NOMO-1 treated with DMSO at 0.1 percent for 48 hours (cell line): ENCODE measurements at regions not wholly inside any gene's neighbourhood (a gene's known extent, or its start where the extent isn't known, plus 50 kb on each side); places are given as distances from the start of the nearest gene placed in this dataset.

Experiments
- DNase-seq: peaks from one replicate; lab custom pipeline; 2025; ENCODE audit not compliant: unreplicated experiment; lab: John Stamatoyannopoulos, UW

- no peak for DNase-seq
Measured at GRCh38 chr12:94863321-94864035, 140.0 kb downstream of the NDUFA12 start.

- no peak for DNase-seq
Measured at GRCh38 chr12:94862421-94862820, 141.1 kb downstream of the NDUFA12 start.

- DNase-seq = no peak
Measured at GRCh38 chr12:94856324-94856723, 147.2 kb downstream of the NDUFA12 start.

- DNase-seq = no peak
Measured at GRCh38 chr12:94855853-94856252, 147.6 kb downstream of the NDUFA12 start.

GRCh38 chr12:94851396-94852028, 152.0 kb downstream of the NDUFA12 start:
- DNase-seq = no peak

GRCh38 chr12:94849411-94849976, 154.0 kb downstream of the NDUFA12 start:
- no peak for DNase-seq

- no peak for DNase-seq
Measured at GRCh38 chr12:94848966-94849365, 154.5 kb downstream of the NDUFA12 start.

GRCh38 chr12:94845110-94845509, 158.4 kb downstream of the NDUFA12 start:
- DNase-seq = no peak

GRCh38 chr12:94844452-94844851, 159.0 kb downstream of the NDUFA12 start:
- no peak for DNase-seq

- no peak for DNase-seq
Measured at GRCh38 chr12:94841904-94842610, 161.4 kb downstream of the NDUFA12 start.

- no peak for DNase-seq
Measured at GRCh38 chr12:94841177-94841576, 162.3 kb downstream of the NDUFA12 start.

- no peak for DNase-seq
Measured at GRCh38 chr12:94839347-94839746, 164.2 kb downstream of the NDUFA12 start.

- DNase-seq = peak; percentile 6
Measured at GRCh38 chr12:94836952-94837670, 166.4 kb downstream of the NDUFA12 start.

- DNase-seq = no peak
Measured at GRCh38 chr12:94834036-94834625, 169.4 kb downstream of the NDUFA12 start.

- no peak for DNase-seq
Measured at GRCh38 chr12:94832780-94833681, 170.5 kb downstream of the NDUFA12 start.

- no peak for DNase-seq
Measured at GRCh38 chr12:94832105-94832504, 171.4 kb downstream of the NDUFA12 start.

GRCh38 chr12:94831081-94831751, 172.3 kb downstream of the NDUFA12 start:
- DNase-seq = peak; percentile 75

GRCh38 chr12:94829552-94829951, 173.9 kb downstream of the NDUFA12 start:
- DNase-seq = no peak

- no peak for DNase-seq
Measured at GRCh38 chr12:94819011-94819410, 168.7 kb upstream of the TMCC3 start.
